PC-9 (cell line): ENCODE measurements at regions not wholly inside any gene's neighbourhood (a gene's known extent, or its start where the extent isn't known, plus 50 kb on each side); places are given as distances from the start of the nearest gene placed in this dataset.

ENCODE experiments used
- CTCF ChIP-seq: fragments of 200-600 bp; sonication (generic); conservative IDR thresholded peaks from 2 replicates; pipeline ENCODE4 v1.6.1; 2017; ENCODE audit warnings: mixed run types, antibody characterized with exemption, mild to moderate bottlenecking, moderate library complexity
- EZH2 ChIP-seq: fragments of 200-600 bp; sonication (generic); IDR thresholded peaks from 2 replicates; pipeline ENCODE4 v1.8.0; 2017; ENCODE audit warnings: antibody characterized with exemption, low read depth

GRCh38 chr10:130983749-130984148 lies 327.8 kb downstream of the TCERG1L start:
- TF ChIP-seq CTCF, result no peak
- TF ChIP-seq EZH2, result no peak
